Left ventricle myocardium superior (tissue), 1 donor: ENCODE measurements at regions not wholly inside any gene's neighbourhood (a gene's known extent, or its start where the extent isn't known, plus 50 kb on each side); places are given as distances from the start of the nearest gene placed in this dataset.

Experiments
- ATAC-seq: fragments of 200-7000 bp; cut with Tn5 transposase; one replicate; pipeline ENCODE4 v1.9.1; 2020; ENCODE audit warnings: mild to moderate bottlenecking, moderate library complexity
- DNase-seq: peaks from one replicate; pipeline ENCODE4 v3.0.0-alpha.2; 2020
- intact Hi-C: fragments of 100-400 bp; cut with micrococcal nuclease; formaldehyde crosslinking; loops from one replicate; pipeline ENCODE4 v1.11.0; 2022
- donor health status: DM: no; HTN: yes; CAD: no; lungs with severe emphysema.

DNA sequence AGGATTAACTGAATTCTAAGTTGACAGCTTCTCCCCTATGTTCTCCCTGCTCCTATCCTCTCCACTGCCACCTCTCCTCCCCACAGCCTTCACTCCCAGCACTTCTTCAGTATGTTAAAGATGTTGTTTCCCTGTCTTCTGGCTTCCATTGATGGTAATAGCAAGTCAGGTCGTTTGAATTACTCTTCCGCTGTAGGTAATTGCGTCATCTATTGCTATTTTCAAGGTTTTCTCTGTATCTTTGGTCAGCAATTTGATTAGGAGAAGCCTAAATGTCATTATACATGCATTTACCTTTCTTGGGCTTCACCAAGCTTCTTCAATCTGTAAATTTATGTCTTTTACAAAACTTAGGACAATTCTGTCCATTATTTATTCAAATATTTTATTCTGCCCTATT lies 377.3 kb upstream of the KLF12 start:
- no peak for DNase-seq
- ATAC-seq: no peak
- intact Hi-C loops: no loop called here

GRCh38 chr13:74487091-74487722 lies 353.0 kb upstream of the KLF12 start:
- ATAC-seq: no peak
- no peak for DNase-seq
- intact Hi-C loops: no loop called here

- intact Hi-C loops: no loop called here
- DNase-seq: no peak
- ATAC-seq: no peak
These were observed 351.6 kb upstream of the KLF12 start for GRCh38 chr13:74485757-74486156.

DNA sequence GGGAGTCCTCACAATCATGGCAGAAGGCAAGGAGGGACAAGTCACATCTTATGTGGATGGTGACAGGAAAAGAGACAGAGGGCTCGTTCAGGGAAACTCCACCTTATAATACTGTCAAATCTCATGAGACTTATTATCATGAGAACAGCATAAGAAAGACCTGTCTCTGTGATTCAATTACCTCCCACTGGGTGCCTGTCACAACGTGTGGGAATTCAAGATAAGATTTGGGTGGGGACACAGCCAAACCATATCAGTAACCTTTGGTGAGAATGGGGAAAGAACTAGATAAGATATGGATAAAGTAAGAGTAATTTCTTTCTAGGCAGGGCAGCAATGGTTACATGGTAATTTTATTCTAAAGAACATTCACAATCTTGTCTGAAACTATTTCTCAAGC lies 344.9 kb upstream of the KLF12 start:
- no peak for DNase-seq
- intact Hi-C loops: no loop called here
- no peak for ATAC-seq

- ATAC-seq (no peak), DNase-seq (no peak)
- intact Hi-C loops: no loop called here
These were observed 342.6 kb upstream of the KLF12 start for GRCh38 chr13:74476788-74477187.

DNA sequence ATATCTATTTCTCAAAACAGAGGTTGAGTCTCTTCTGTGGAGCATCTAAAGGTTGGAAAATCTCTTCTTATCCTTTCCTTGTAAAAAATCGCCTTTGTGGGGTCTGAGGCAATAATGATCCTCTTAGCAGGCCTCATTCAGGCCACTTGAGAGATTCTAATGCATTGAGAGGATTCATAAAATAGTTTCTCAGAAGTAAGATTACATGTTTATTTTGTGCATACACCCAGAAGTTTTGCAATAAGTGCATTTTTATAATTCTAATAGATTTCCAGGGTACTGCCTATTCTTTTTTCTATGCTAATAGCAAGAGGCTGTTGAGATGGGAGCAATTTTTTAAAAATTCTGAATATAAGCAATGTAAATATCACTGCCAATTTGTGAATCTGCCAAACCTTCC lies 342.2 kb upstream of the KLF12 start:
- ATAC-seq (no peak), DNase-seq (no peak)
- intact Hi-C loops: no loop called here

DNA sequence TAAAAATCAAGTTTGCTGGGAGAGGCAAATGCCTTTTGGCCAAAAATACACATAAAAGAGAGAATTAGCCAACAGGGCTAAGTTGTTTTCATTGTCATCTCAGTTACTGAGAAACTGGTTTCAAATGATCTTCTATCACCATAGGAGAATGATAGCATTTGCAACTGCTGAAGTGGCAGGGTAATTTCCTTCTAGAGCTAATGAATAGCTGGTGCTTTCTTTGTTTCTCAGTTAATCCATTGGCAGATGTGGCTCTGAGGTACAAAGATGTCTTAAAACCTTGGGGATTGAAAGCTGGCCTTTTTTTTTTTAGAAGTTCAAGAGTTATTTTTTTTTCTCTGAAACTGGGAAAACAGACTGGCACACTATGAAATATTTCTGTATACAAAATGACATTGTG lies 332.7 kb upstream of the KLF12 start:
- DNase-seq (no peak), ATAC-seq (no peak)
- intact Hi-C loops: no loop called here

- intact Hi-C loops: no loop called here
These were observed 331.8 kb upstream of the KLF12 start for GRCh38 chr13:74466020-74466419.

GRCh38 chr13:74465271-74465670 lies 331.1 kb upstream of the KLF12 start:
- intact Hi-C loops: no loop called here
- DNase-seq (no peak), ATAC-seq (no peak)

More at GRCh38 chr13:74466020-74466419, 331.8 kb upstream of the KLF12 start:
- DNase-seq (no peak), ATAC-seq (no peak)

- DNase-seq (peak; percentile 34), ATAC-seq (peak; percentile 69)
- intact Hi-C loops: no loop called here
These were observed 330.5 kb upstream of the KLF12 start for GRCh38 chr13:74464670-74465069.

- ATAC-seq (no peak), DNase-seq (no peak)
- intact Hi-C loops: no loop called here
These were observed 326.8 kb upstream of the KLF12 start for GRCh38 chr13:74461011-74461410.

DNA sequence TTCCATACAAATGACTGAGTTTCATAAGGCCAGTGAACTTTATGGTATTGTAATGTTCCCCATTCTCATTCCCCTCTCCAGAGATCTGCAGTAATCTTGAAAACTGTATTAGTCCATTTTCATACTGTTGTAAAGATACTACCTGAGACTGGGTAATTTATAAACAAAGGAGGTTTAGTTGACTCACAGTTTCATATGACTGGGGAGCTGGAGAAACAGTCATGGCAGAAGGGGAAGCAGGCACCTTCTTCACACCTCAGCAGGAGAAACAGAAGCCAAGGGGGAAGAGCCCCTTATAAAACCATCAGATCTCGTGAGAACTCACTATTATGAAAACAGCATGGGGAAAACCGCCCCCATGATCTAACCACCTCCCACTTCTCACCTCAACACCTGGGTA lies 318.7 kb upstream of the KLF12 start:
- no peak for DNase-seq
- intact Hi-C loops: no loop called here
- no peak for ATAC-seq

DNA sequence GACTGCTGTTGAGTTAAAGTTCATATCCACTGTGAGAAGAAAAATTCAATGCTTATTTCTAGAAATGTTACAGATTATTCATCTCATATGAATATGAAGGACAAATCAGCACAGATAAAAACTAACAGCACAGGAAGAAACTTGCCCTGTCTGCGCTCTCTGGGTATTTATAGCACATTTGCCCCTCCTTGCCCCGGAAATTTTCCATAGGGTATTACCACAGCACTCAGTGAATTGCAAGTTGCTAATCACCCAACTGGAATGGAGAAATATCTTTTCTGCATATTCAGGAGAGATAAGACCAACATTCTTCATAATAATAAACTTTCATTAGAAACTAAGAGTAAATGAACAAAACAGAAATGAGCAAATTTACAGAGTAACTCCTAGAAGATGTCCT lies 318.0 kb upstream of the KLF12 start:
- intact Hi-C loops: no loop called here
- ATAC-seq: no peak
- no peak for DNase-seq

- ATAC-seq (no peak), DNase-seq (no peak)
- intact Hi-C loops: no loop called here
These were observed 316.8 kb upstream of the KLF12 start for GRCh38 chr13:74450964-74451363.

DNA sequence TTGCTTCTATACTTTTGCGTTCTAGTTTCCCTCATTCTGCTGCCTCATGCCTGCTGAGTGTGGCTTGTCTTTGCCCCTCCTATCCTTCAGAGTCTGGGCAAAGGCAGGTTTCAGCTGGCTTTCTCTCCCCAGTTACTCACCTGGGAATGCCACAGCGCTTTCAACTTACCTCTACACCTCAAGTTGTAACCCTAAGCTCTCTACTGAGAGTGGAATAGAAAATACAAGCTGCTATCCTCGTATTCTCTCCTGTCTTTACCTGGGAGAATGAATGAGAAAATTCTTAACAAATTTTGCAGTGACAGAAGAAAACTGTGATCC lies 316.3 kb upstream of the KLF12 start:
- ATAC-seq (no peak), DNase-seq (no peak)
- intact Hi-C loops: no loop called here

GRCh38 chr13:74449811-74450524 lies 315.8 kb upstream of the KLF12 start:
- DNase-seq (no peak), ATAC-seq (no peak)
- intact Hi-C loops: no loop called here

GRCh38 chr13:74444864-74445479 lies 310.8 kb upstream of the KLF12 start:
- ATAC-seq (no peak), DNase-seq (no peak)
- intact Hi-C loops: no loop called here

- intact Hi-C loops: no loop called here
- DNase-seq (no peak), ATAC-seq (no peak)
These were observed 310.0 kb upstream of the KLF12 start for GRCh38 chr13:74444161-74444571.

GRCh38 chr13:74443631-74444030 lies 309.4 kb upstream of the KLF12 start:
- no peak for ATAC-seq
- intact Hi-C loops: no loop called here
- DNase-seq: no peak

GRCh38 chr13:74442751-74443150 lies 308.5 kb upstream of the KLF12 start:
- intact Hi-C loops: no loop called here
- no peak for ATAC-seq

DNA sequence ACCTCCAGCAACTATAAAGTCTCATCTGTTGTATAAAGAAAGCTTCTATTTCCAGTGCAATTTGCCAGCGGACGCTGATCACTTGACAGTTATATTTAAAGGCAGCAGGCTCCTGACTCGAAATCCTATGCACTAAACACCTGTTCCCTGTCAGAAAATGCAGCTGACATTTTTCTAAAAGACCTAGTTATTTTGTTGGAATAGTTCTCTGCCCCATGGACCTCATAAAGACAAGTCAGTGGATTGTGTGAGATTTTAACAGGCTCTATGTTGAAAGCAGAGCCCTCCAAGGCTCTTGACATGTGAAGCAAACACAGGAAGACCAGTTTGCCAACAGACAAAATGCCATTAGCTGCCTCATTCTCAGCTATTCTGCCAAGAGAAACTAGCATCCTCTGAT lies 304.7 kb upstream of the KLF12 start:
- ATAC-seq (no peak), DNase-seq (no peak)
- intact Hi-C loops: no loop called here

More at GRCh38 chr13:74442751-74443150, 308.5 kb upstream of the KLF12 start:
- no peak for DNase-seq
